Astrocyte (in vitro differentiated cells and primary cell): ENCODE measurements at regions not wholly inside any gene's neighbourhood (a gene's known extent, or its start where the extent isn't known, plus 50 kb on each side); places are given as distances from the start of the nearest gene placed in this dataset.
"Not testable (repeated sequence)": the region's sequence is repeated elsewhere in the genome, so short reads cannot be mapped to it uniquely, and the experiment has no call there.

Experiments
- EZH2 ChIP-seq: IDR thresholded peaks from 2 replicates; pipeline ENCODE4 v1.6.1; 2012; ENCODE audit warnings: mild to moderate bottlenecking, low read length, inconsistent platforms; ENCODE audit not compliant: insufficient read depth
- TF ChIP-seq, protein P1 (sequence below): IDR thresholded peaks from 2 replicates; pipeline ENCODE4 v1.5.1; 2011; ENCODE audit warnings: low read depth, mild to moderate bottlenecking, inconsistent platforms, low read length, moderate library complexity; ENCODE audit not compliant: insufficient read depth

DNA sequence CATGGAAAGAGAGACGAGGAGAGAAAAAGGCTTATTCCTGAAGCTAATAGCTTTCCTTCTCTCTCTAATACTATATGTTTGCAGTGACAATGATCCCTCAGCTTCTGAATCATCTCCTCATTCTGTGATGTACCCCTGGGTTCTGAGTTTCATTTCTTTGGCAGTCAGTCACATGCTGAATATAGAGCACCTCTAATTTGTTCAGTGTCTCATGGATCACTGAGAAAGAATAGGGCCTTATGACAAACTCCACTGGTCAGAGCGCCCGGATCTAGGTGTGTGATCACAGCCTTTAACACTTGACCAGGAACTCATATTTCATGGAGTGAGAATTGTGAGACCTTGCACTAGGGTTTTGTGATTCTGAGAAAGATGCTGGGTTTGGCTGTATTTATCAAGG is 54.3 kb upstream of the CCN1 start:
- TF ChIP-seq, protein P1, sequence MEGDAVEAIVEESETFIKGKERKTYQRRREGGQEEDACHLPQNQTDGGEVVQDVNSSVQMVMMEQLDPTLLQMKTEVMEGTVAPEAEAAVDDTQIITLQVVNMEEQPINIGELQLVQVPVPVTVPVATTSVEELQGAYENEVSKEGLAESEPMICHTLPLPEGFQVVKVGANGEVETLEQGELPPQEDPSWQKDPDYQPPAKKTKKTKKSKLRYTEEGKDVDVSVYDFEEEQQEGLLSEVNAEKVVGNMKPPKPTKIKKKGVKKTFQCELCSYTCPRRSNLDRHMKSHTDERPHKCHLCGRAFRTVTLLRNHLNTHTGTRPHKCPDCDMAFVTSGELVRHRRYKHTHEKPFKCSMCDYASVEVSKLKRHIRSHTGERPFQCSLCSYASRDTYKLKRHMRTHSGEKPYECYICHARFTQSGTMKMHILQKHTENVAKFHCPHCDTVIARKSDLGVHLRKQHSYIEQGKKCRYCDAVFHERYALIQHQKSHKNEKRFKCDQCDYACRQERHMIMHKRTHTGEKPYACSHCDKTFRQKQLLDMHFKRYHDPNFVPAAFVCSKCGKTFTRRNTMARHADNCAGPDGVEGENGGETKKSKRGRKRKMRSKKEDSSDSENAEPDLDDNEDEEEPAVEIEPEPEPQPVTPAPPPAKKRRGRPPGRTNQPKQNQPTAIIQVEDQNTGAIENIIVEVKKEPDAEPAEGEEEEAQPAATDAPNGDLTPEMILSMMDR, result not testable (repeated sequence)
- not testable (repeated sequence) for TF ChIP-seq EZH2
